Testis (tissue), 2 donors: ENCODE measurements at regions not wholly inside any gene's neighbourhood (a gene's known extent, or its start where the extent isn't known, plus 50 kb on each side); places are given as distances from the start of the nearest gene placed in this dataset.
A peak's percentile ranks its signal among the peaks of the same experiment; 100 is the strongest.

ENCODE experiments used
- DNase-seq: peaks from one replicate; pipeline ENCODE4 v3.0.0-alpha.2; 2019
- H3K27ac ChIP-seq, 2 donors: fragments of 200-600 bp; sonication (generic); one replicate each; pipeline ENCODE4 v1.5.1; 2019
- H3K27me3 ChIP-seq: fragments of 200-600 bp; sonication (generic); one replicate; pipeline ENCODE4 v1.5.1; 2019
- H3K36me3 ChIP-seq: fragments of 200-600 bp; sonication (generic); one replicate; pipeline ENCODE4 v1.5.1; 2017; ENCODE audit warnings: low read depth; ENCODE audit errors: missing control alignments
- H3K4me1 ChIP-seq: fragments of 200-600 bp; sonication (generic); one replicate; pipeline ENCODE4 v1.5.1; 2019
- H3K4me3 ChIP-seq, 2 donors: fragments of 200-600 bp; sonication (generic); one replicate each; pipeline ENCODE4 v1.5.1; 2017 to 2019
- H3K9me3 ChIP-seq: fragments of 200-600 bp; sonication (generic); one replicate; pipeline ENCODE4 v1.5.1; 2017
- CTCF ChIP-seq, 3 experiments: fragments of 450-650 bp in 2 of 3; fragments of 200-600 bp in 1 of 3; sonication (generic) in 1 of 3; IDR thresholded peaks; one replicate each; pipeline ENCODE4 v1.5.1; 2016 to 2019; ENCODE audit warnings: antibody characterized with exemption in 3 of 3, mild to moderate bottlenecking in 2 of 3, moderate library complexity in 1 of 3
- POLR2A ChIP-seq: fragments of 450-650 bp; IDR thresholded peaks from one replicate; pipeline ENCODE4 v1.6.1; 2017; ENCODE audit warnings: antibody characterized with exemption, mild to moderate bottlenecking, moderate library complexity
- WGBS, 2 donors: methylation state at CpG; one replicate each; pipeline ENCODE4 v1.1.5; 2018; 5-methylcytosine and 5-hydroxymethylcytosine counted together
- intact Hi-C: fragments of 100-400 bp; cut with DNase I; formaldehyde crosslinking; loops from one replicate; pipeline ENCODE4 v1.15.1; 2023; ENCODE audit warnings: low total_unique reads

DNA sequence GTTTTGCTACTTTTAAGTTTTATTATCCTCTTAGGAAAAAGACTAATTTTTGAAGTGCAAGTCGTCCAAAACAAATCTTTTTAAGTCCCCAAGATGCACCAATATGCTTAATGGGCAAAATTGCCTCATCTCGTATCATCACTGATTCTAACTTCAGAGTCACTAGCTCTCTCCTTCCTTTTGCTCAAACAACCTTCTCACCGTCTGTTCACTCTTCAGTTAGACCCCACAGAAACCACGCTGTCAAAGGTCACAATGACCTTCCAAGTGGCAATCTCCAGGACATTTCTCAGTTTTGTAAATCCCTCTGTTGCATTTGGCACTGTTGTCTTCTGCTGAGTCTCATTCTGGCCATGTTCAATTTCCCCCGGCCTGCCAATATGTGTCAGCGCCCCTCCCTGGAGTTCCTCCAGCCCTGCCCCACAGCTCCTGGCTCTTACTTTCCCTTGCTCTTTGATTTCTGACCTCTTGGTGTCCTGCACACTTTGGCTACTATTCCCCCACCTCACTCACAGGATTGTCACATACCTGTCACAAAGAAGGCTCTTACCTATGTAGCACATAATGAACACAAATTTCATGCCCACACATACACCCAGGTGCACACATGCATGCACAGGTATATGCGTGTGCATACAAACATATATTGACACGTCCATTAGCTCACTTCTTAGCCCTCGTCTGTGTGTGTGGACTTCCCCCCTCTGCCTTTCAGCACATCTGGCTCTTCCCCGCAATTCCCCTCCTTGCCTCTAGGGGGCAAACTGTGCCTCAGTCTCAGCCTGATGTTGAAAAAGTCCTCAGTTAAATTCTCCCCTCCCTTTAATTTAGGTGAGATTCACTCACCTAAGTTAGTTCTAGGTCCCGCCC lies 354.0 kb upstream of the DUSP10 start:
- DNase-seq = peak; percentile 61
- Histone ChIP-seq H3K27ac (no peak overlapping the region), H3K4me1 (no peaks in the 10 kb centered on the region), H3K36me3 (no peaks in the 10 kb centered on the region), H3K4me3 (no peak overlapping the region), H3K27me3 (no peaks in the 10 kb centered on the region), H3K9me3 (no peaks in the 10 kb centered on the region)
- TF ChIP-seq CTCF (IDR thresholded peaks at IDR 0.05) (peak; percentile 28 to 87 (median 39)), POLR2A (no peak)
- 41 to 51% methylated on average over 11 of the region's 11 CpGs for WGBS, 2 donors
- intact Hi-C loops = no loop called here

GRCh38 chr1:222093518-222093917 lies 351.6 kb upstream of the DUSP10 start:
- Histone ChIP-seq H3K4me3 (no peak overlapping the region), H3K27me3 (no peaks in the 10 kb centered on the region), H3K36me3 (no peaks in the 10 kb centered on the region), H3K9me3 (no peaks in the 10 kb centered on the region), H3K4me1 (no peaks in the 10 kb centered on the region), H3K27ac (no peak overlapping the region)
- TF ChIP-seq CTCF (IDR thresholded peaks at IDR 0.05) (no peak), POLR2A (no peak)
- 74 to 91% methylated on average over 4 of the region's 4 CpGs for WGBS, 2 donors
- DNase-seq = no peak
- intact Hi-C loops = no loop called here

- intact Hi-C loops = no loop called here
- Histone ChIP-seq H3K36me3 (no peaks in the 10 kb centered on the region), H3K9me3 (no peaks in the 10 kb centered on the region), H3K4me1 (no peaks in the 10 kb centered on the region), H3K4me3 (no peak overlapping the region), H3K27ac (no peak overlapping the region), H3K27me3 (no peaks in the 10 kb centered on the region)
- 90 to 91% methylated on average over 4 of the region's 4 CpGs for WGBS, 2 donors
- no peak for TF ChIP-seq POLR2A
- no peak for TF ChIP-seq CTCF (IDR thresholded peaks at IDR 0.05)
- no peak for DNase-seq
These were observed 348.2 kb upstream of the DUSP10 start for GRCh38 chr1:222090103-222090502.

DNA sequence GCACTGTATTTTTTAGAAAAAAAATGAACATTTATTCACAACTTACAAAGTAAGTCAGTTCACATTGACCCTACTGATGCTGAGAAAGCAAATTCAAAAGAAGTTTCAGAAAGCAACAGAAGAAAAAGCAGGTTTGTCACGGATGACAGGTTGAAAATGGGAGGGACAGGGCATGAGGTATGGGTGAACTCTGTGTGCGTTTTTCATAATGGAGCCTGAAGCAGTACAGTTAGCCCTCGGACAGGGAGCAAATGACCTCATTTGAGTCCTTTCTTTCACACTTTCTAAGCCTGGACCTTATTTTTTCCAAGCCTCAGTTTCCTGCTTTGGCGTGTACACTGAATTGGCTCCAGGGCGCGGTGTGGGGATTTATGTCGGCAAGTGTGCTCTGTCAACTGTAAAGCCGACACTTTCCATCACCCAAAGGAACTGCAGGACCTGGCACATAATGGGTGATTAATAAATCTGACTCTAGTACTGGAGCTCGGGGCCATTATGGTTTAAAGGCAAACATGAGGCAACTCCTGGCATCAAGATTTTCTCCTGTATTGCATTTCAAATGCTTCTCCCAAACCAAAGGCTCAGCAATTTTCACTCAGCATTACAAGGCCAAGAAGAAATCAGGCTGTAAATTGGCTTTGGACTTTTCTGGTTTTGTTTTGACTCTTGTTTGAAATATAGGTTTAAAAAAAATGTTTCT lies 345.5 kb upstream of the DUSP10 start:
- Histone ChIP-seq H3K27me3 (no peaks in the 10 kb centered on the region), H3K4me1 (no peaks in the 10 kb centered on the region), H3K4me3 (no peak overlapping the region), H3K36me3 (no peaks in the 10 kb centered on the region), H3K9me3 (no peaks in the 10 kb centered on the region), H3K27ac (no peak overlapping the region)
- 87 to 92% methylated on average over 9 of the region's 9 CpGs for WGBS, 2 donors
- DNase-seq = no peak
- TF ChIP-seq CTCF (IDR thresholded peaks at IDR 0.05) (no peak), POLR2A (no peak)
- intact Hi-C loops = no loop called here
